ENCODE measurements at regions not wholly inside any gene's neighbourhood (a gene's known extent, or its start where the extent isn't known, plus 50 kb on each side); places are given as distances from the start of the nearest gene placed in this dataset.
A peak's percentile ranks its signal among the peaks of the same experiment; 100 is the strongest.

DNA sequence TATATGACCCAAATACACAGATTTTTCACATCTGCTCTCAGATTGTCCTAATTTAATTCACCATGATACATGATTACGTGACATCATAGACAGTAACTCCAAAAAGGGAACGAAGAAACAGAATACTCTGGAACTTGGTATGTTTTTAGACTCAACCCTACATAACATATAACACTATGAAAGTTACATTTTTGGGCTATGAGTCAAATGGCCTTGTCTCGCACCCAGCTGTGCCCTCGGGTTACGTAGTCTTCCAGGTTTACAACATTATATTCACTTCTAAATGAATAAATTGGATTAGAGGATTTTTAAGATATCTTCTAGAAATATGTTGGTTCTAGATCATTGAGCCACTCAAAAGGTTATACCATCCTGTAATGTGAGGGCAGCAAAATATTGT is 2089.6 kb upstream of the TENM3 start:
- no peak for DNase-seq

DNA sequence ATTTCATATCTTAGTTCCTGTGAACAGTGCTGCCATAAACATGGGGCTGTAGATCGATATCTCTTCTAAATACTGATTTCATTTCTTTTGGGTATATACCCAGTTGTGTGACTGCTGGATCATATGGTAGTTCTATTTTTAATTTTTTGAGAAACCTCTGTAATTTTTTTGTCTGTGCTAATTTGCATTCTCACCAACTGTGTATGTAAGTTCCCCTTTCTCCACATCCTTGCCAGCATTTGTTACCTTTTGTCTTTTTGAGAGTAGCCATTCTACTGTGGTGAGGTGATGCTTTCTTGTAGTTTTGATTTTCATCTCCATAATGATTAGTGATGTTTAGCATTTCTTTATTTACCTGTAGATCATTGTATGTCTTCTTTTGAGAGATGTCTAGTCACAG is 2086.5 kb upstream of the TENM3 start:
- no peak for DNase-seq

DNA sequence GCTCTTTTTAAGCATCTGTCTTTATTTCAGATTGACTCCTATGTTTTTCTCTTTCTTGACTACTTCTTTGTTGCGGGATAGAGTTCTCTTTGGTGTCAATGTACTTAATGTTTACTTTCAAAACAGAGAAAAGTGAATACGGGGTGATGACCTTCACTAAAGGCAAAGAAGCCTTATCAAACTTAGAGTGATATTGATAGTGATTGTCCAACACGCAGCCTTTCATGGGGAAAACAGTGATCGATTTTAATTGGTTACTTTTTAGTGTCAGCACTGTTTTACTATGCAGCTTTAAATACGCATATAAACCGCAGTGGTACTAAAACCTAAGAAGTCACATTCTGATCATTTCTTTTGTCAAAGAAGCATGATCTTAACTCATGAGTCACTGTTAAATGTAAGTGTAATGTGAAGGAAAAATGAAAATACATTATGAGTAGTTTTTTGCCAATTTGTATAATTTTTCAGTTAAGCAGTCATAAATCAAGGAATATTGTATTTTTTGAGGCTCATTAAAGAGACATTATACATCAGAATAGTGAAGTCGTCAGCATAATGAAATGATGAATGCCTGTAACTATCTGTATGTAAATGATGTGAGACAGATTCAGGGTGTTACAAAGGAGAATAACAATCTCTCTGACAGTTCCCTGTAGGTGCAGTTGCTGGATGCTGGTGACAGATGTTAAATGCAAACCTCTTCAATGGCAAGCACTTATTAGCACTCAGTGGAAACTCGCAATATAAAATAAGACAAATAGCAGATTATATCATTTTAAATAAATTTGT is 2082.8 kb upstream of the TENM3 start:
- DNase-seq: no peak

DNA sequence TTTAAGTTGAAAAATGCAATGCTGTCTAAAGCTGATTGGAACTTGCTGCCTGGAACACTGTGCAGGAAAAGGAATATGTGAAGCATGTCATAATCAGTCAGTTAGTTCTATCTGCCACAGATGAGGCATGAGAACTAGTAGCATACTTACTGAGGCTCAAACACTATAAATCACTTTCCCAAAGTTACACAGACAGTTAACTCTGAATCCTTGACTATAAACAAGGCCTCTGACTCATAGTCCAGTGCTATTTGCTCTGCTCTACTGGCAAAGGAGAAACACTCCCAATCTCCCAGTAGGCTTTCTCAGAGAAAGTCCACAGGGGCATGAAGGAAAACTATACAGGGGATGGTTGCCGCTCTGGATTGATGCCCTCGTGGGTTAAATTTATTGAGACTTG is 2078.4 kb upstream of the TENM3 start:
- peak; percentile 38 for DNase-seq

DNA sequence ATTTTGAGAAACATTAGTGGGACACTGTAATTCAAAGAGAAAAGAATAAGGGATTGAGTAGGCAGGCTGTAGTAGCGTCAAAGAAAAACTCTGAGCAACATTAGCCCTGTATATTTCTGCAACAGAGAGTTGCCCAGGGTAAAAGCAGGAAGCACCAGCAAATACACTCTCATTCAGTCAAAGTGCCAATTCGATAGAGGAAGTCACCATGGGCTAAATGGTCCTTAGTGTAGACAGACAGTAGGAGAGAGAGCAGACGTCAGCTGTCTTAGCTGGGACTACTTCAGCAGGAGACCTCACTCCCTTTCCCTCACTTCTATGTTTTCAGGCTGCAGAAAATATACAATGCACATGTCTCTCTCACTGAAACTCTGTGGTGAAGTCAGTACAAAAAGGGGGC is 2073.8 kb upstream of the TENM3 start:
- no peak for DNase-seq

DNA sequence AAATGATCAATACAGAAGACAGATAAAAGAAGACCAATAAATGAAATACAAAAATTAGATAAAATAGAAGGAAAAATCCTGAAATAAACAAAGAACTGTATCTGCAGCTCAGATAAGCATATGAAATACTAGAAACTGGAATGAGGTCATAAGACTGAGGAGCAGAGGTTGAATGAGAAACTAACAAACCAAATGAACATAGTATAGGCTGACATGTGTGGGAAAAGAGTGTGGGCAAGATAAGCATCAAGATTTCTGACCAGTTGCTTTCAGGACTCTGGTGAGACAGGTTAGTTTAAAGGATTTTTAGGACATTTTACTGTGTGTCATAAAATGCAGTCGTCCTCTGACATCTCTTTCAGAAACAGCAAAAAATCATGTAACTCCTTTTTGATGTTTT is 2073.2 kb upstream of the TENM3 start:
- no peak for DNase-seq

DNA sequence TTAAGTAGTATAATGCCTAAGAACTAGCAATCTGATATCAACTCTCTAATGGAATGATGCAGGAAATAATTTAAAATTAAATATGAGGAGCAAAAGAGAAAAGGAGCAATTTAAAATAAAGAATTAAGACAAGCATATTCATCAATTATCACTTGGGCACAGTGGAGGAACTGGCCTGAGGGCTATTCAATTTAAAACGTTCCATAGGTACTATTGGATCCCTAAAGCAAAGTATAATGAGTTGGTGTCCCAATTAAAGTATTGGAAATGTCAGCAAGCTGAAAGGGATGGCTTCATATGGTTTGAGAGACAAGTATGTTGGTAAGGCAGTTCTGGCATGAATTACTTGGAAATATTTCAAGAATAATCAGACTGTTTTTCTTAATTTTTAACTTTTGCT is 2064.1 kb upstream of the TENM3 start:
- no peak for DNase-seq

DNA sequence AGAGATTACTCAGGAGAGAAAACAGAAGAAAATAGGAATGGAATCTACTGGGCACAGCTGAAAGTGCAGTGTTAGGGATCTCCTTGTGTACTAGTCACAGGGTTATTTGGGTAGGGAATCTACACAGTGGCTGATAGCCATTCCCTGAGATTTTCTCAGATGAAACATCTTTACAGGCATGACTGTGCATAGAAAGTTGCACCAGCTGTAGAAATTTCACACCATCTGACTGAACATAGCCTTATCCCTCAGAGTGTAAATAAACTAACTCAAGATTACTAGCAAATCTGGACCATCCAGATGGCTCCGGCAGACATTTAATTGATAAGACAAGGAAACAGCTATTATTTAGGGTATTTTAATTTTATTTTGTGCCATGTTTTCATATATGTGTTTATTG is 2053.5 kb upstream of the TENM3 start:
- DNase-seq: no peak

DNA sequence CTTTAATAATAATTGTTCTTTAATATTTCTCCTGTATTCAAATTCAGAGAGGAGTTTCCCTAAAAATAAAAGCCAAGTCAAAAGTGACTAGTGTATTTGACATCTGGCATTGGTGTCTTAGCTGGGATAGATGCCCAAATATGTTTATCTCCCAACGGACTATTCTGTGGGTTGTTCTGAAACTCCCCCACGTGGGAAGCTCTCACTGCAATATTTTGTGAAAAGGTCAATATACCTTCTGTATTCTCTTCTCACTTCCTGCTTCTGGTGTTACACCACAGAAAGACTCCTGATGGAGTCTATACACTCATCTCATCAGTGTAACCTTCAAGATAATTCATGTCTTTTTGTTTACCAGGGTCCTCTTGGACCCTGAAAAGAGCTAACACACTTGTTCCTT is 2052.8 kb upstream of the TENM3 start:
- DNase-seq: no peak

DNA sequence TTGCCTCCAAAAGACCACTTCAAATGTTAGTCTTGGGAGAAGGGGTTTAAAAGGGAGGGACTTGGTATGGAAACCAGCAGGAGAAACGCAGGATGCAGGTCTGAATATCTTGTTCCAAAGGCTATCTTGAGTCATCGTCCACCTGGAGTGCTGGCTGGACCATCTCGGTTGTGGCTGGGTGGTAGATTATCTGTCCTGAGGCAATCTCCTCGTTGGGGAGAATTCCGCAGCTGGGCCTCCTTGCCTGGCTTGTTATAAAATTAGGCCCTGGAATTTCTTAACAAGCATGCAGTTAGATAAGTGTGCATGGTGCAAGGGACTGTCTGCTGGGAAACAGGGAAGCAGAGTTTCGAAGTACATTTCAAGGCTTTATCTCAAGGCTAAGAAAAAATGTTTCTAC is 2045.7 kb upstream of the TENM3 start:
- DNase-seq: no peak

DNA sequence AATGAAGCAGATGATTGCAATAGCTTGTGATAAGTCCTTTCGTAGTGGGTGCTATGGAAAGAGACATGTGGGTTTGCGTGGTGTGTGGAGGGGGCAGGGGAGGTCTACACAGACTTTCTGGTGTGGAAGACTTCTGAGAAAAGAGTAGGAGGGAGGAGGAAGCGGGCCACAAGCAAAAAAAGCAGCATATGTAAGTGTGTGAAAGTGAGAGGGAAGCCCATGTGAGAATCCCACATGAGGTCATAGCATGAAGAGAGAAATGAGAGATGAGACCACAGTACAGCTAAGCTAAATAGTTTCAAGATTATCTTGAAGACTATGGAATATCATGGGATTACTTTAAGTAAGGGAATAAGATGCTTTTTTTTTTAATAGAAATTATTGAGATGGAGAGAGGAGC is 2039.9 kb upstream of the TENM3 start:
- no peak for DNase-seq

DNA sequence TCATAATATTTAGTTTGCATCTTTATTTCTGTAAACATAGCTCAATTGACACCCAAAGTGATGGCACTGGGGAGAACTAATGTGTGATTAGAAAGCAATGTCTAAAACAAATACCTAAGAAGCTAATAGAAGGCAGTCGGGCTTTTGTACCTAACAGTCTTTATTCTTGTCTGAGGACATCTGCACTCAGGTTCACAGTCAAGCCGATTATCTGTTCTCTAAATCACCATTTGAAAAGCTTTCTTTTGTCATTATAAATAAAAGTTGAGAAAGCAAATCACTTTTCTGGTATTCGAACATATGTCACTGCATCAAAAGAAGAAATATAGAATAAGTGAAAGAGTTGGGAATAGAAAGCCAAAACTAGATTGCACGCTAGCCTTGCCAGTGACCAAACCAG is 2037.9 kb upstream of the TENM3 start:
- DNase-seq: no peak

DNA sequence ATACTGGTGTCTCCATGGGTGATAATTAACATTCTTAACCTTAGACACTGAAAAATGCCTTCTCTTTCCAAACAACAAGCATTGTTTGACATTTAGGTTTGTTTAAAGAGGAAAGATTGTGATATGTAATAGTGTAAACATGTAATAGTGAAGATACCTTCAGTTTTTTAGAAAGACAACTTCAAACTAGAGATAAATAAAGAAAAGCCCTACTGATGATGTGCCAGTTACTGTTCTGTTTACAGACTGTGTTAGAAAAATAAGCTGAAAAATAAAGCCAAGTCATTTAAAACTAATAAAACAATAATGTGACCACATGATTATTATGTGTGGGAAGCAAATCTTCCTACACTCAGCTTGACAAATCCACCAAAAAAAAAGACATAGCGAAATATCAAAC is 2035.3 kb upstream of the TENM3 start:
- no peak for DNase-seq

DNA sequence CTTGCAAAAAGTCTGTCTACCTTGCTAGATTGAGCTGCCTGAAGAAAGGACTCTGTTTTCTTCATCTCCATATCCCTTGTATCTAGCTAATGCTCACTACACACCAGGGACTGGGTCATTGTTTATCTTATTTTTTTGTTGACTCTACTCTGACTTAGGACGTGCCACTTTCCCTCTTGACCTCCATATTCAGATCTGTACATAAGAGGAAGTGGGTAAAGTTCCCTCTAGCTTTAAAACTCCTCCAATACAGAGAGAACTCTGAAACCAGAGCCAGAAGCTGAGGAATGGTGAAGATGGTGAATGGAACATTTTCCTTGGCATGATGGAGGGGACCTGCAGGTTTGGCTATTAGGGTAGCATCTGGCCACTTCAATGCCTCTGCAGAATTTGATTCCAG is 2026.1 kb upstream of the TENM3 start:
- no peak for DNase-seq

DNA sequence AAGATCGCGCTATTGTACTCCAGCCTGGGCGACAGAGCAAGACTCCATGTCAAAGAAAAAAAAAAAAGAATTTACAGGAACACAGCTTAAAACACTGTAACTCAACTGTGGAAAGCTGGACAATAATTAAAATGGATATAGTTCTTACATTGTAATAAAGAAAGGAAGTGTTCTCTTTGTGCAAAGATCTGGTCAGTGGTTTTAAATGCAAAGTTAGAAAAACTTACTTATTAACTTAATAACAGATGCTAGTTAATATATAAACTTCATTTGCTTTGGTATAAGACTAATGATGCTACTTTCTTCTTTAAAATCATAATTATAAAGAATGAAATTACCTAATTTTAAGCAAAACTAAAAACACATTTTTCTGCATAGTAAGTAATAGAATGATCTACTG is 2024.1 kb upstream of the TENM3 start:
- no peak for DNase-seq

DNA sequence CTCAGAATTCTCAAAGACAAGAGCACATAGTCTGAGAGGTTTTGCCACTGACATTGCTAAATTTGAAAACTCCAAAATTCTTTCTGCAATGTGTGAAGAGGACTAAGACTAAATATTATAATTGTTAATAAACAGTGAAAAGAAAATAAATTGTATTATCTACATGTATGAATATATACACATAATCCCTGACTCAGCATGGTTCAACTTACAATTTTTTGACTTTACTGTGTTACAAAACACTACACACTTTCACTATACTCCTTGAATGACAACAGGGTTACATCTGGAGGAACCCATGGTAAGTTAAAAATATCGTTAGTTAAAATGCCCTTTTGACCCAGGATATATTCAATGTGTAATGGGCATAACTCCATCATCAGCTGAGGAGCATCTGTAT is 2017.2 kb upstream of the TENM3 start:
- no peak for DNase-seq

DNA sequence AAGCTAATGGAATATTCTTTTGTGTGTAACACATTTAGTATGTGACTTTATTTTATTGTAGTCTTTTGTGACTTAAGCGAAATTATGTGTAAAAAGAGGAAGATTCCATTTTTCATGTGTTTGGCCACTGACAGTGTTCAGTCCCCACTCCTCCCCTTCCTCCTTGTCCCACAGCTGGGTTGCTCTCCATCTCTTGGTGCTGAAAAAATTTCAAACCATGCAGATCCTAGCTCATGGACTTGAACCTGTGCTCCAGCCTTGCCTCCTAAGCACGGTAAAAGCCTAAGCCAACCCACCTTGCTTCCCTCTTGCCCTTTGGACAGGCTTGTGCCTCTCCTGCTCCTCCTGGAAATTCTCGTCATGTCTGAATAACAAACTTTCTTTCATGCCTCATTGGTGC is 2008.5 kb upstream of the TENM3 start:
- peak; percentile 7 for DNase-seq

DNA sequence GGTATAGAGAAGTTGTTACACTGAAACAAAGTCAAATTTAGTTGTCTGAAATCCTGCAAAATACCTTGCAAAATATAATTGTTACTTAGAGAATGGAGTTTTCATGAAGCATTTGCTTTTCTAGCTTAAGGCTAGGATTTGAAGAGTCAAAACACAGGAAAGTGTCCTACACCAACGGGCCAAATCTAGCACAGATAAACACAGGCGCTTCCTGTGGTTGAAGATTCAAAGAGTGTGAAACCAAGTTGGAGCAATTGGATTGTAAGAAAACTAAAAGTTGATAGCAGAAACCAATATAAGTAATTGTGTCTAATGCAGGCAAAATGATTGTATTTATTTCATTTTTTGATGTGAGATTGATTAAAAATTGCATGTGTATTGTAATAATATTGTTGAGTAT is 2002.5 kb upstream of the TENM3 start:
- DNase-seq: no peak

DNA sequence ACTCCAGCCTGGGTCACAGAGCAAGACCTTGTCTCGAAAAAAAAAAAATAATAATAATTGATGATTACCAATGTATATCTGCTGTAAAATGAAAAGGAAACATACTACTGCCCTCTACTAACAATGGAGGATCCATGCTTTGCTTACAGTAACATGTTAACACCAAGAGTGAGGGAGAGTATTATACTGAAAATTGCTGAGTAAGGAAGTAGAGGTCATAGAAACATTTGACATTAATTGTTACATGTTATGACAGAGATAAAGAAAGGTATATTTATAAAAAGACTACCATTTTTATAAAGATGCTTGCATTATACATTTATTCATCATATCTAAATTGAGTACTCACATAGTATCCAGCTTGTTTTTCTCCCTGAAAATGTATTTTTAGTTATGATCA is 1989.8 kb upstream of the TENM3 start:
- no peak for DNase-seq

DNA sequence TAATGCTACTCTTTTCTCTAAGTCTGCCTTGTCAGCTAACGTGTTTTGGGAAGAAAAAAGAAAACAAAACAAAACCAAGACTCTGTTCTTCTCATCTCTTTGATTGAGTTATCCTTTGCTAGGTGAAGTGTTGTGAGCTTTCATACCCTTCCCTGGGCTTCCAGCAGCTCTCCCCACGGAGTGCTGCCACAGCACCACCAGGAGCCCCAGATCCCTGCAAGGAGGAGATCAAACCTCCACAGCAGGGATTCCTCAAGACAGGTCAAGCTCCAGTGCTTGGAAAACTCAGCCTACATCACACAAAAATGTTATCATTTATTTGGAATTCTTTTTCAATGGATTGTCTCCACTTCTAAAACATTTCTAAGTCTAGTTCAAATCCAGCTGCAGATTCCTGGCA is 1981.9 kb upstream of the TENM3 start:
- no peak for DNase-seq

DNA sequence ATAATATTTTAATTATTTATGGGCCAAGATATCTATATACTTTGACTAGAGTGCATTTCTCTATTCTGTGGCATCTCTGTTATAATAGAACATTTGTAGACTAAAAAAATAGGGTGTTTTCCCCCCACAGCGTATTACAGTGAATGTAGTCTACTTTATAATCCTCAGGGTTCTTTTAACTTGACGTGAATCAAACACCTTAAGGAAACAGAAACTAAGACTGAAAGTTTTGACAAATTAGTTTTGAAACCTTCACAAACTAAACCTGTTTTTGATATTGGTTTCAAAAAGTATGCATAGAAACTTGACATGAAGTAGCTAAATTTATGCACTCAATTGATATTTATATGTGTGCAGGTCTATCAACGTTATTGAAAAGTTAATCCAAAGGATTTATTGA is 1963.1 kb upstream of the TENM3 start:
- no peak for DNase-seq

DNA sequence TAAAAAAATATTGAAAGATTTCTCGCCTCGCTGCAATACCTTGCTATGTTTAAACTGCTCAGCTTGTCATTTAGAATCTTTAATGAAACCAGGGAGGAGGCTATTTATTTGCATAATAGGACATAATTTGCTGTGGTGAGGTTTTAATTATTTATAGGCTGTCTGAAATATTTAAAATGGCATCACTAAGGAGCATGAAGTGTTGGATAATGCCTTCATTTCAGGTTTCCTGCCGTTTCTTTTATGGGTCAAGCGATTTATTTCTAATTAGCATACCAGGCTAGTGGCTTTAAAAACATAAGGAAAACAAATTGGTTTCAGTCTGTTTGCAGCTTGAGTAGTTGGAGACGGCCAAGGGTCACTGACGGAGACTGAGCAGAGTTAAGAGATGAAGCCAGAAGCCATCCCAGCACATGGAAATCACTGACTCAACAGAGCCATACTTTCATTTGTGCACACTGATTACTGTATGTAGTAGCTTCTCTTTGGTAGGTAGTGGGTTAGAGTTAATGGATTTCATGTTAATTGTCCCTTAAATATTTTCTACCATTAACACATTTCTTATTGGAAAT is 1962.4 kb upstream of the TENM3 start:
- DNase-seq: peak; percentile 10

DNA sequence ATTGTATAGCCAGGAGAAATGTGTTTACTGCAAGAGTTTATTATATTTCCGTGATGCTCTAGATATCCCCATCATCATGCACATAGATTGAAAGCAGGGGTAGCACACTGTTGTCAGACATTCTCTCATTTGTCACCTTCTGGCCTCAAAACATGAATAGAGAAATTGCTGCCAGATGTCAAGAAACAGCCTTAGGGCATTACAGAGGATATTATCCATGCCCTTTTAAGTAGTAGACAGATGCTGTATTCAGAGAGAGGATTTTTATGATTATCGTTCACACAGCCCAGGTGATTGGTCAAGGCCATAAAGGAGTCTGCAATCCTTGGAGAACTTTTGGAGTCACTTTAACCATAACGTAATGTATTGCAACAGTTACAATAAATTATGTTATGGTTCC is 1961.5 kb upstream of the TENM3 start:
- no peak for DNase-seq

DNA sequence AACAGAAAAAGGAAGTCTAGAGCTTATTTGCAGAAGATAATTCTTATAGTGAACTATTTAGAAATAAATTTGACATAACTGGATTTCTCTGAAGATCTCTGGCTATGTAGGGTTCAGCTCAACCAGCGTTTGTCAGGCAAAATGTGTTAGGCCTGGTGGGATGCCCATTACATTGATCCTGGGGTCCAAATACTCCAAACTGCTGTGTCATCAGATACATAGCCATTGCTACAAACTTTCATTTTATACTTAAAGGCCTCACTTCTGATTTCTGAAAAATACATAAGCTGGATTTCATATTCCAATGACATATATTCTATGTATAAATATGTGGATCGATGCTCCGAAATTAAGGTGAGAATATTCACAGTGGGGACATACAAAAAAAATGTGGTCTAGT is 1958.9 kb upstream of the TENM3 start:
- DNase-seq: no peak

DNA sequence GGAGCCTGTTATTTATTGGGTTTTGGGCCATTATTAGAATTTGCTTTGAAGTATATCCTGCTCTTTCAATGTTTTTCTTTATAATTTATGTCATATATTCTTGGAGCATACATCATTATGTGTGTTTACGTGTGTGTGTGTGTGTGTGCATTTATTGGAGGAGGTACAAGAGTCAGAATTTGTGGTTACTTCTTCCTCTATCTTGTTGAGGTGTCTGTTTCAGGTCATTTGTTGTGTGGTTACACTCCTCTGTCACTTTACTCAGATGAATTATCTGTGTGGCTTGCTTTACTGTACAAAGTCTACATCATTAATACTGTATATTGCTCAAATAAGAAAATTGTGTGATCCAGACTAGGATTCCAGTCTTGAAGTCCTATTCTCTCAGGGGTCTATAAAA is 1957.4 kb upstream of the TENM3 start:
- no peak for DNase-seq

Measured in left kidney (tissue), 1 donor.